ENCODE measurements at regions not wholly inside any gene's neighbourhood (a gene's known extent, or its start where the extent isn't known, plus 50 kb on each side); places are given as distances from the start of the nearest gene placed in this dataset.

DNA sequence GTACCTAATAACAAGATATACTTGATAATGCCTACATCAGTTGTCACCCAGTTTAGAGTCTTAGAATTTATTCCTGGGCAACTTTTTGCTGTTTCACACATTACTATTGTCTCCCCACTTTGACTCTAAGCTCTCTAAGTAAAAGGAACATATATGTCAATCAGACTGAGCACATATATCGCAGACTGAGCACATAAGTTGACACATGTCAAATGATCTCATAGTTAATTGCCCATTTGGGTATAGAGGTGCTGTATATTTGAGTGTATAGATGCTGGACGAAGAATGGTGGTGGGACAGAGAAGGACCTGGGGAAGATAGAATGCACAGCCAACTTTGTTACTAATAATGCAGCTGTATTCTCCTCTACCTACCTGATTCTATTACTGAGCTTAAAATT is 746.0 kb upstream of the CDH2 start:
- no peak overlapping the region for H3K27ac ChIP-seq (ENCODE audit: insufficient read length, low read depth, low read length)
- no peak overlapping the region for H3K27ac Mint-ChIP-seq

More for the DNA sequence above, 746.0 kb upstream of the CDH2 start:
- Histone ChIP-seq H4K5ac (ENCODE audit: insufficient read length, low read depth, low read length) (no peak overlapping the region), H4K20me1 (ENCODE audit: control insufficient read depth, insufficient read depth, insufficient read length) (no peaks in the 10 kb centered on the region), H3K9me3 (ENCODE audit: control insufficient read depth, low read depth, low read length) (no peaks in the 10 kb centered on the region), H2AK5ac (ENCODE audit: insufficient read length, low read length) (no peak overlapping the region), H2BK12ac (ENCODE audit: insufficient read length, low read depth, low read length) (no peak overlapping the region), H3K79me1 (ENCODE audit: insufficient read depth, low read depth, low read length, poor library complexity, severe bottlenecking) (no peaks in the 10 kb centered on the region), H4K91ac (ENCODE audit: insufficient read length, low read depth, low read length) (no peak overlapping the region), H2BK20ac (ENCODE audit: low read depth, low read length, poor library complexity, severe bottlenecking) (no peak overlapping the region), H2BK120ac (ENCODE audit: low read depth, low read length, poor library complexity, severe bottlenecking) (no peak overlapping the region), H3K79me2 (ENCODE audit: insufficient read depth, low read length) (no peaks in the 10 kb centered on the region), H2BK5ac (ENCODE audit: insufficient read length, low read length) (no peak overlapping the region), H3K18ac (ENCODE audit: insufficient read length, low read depth, low read length) (no peak overlapping the region), H3K27me3 (ENCODE audit: insufficient read depth, low read length) (no peaks in the 10 kb centered on the region), H3K4me2 (ENCODE audit: insufficient read depth, insufficient read length, low read length) (no peak overlapping the region), H3K23ac (ENCODE audit: insufficient read length, low read depth, low read length) (no peak overlapping the region), H3T11ph (ENCODE audit: low read length) (no peak overlapping the region), H2BK15ac (ENCODE audit: low read depth, low read length) (no peak overlapping the region), H3K9ac (ENCODE audit: extremely low read depth, insufficient read length, low read length) (no peak overlapping the region), H4K8ac (replicated peaks; ENCODE audit: insufficient read length, low read depth, low read length) (no peak overlapping the region), H3K4ac (ENCODE audit: low read depth, low read length) (no peak overlapping the region), H3K56ac (ENCODE audit: insufficient read length, low read depth, low read length) (no peak overlapping the region), H3K23me2 (ENCODE audit: insufficient read length, low read depth, low read length, poor library complexity, severe bottlenecking) (no peaks in the 10 kb centered on the region), H3K14ac (ENCODE audit: insufficient read depth, low read length) (no peak overlapping the region), H3K4me1 (ENCODE audit: insufficient read depth, low read length) (no peaks in the 10 kb centered on the region), H2AFZ (ENCODE audit: low read length) (no peak overlapping the region)
- peaks cover 0 to 9% (median 3%) of the 10 kb centered on the region in 3 experiments; a peak in 3 of 7 replicates for H3K36me3 Mint-ChIP-seq (ENCODE audit: insufficient read depth in 1 of 3, low read depth in 3 of 3)
- H3K4me3 Mint-ChIP-seq, result no peak overlapping the region
- TF ChIP-seq, protein P1, sequence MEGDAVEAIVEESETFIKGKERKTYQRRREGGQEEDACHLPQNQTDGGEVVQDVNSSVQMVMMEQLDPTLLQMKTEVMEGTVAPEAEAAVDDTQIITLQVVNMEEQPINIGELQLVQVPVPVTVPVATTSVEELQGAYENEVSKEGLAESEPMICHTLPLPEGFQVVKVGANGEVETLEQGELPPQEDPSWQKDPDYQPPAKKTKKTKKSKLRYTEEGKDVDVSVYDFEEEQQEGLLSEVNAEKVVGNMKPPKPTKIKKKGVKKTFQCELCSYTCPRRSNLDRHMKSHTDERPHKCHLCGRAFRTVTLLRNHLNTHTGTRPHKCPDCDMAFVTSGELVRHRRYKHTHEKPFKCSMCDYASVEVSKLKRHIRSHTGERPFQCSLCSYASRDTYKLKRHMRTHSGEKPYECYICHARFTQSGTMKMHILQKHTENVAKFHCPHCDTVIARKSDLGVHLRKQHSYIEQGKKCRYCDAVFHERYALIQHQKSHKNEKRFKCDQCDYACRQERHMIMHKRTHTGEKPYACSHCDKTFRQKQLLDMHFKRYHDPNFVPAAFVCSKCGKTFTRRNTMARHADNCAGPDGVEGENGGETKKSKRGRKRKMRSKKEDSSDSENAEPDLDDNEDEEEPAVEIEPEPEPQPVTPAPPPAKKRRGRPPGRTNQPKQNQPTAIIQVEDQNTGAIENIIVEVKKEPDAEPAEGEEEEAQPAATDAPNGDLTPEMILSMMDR (conservative IDR thresholded peaks at IDR 0.05), result no peak
- no peak for DNase-seq
- WGBS (ENCODE audit: extremely low coverage, insufficient read length, low lambda C conversion rate), result no CpG with 5 or more reads among the region's 2 CpGs
- peaks cover 0 to 5% of the 10 kb centered on the region in 2 experiments; a peak in 2 of 5 replicates for H3K9me3 Mint-ChIP-seq
- H3K4me1 Mint-ChIP-seq, result no peaks in the 10 kb centered on the region; a peak in 1 of 4 replicates
- no peaks in the 10 kb centered on the region for H3K27me3 Mint-ChIP-seq (ENCODE audit: low read depth)
